HG03378 (cell line): ENCODE measurements at regions not wholly inside any gene's neighbourhood (a gene's known extent, or its start where the extent isn't known, plus 50 kb on each side); places are given as distances from the start of the nearest gene placed in this dataset.

Source experiments
- ATAC-seq: cut with Tn5 transposase; IDR thresholded peaks from one replicate; pipeline ENCODE4 v1.9.1; 2021; ENCODE audit warnings: mild to moderate bottlenecking, moderate library complexity; ENCODE audit not compliant: unreplicated experiment

- no peak for ATAC-seq
These were observed 54.0 kb upstream of the CDKN3 start for GRCh38 chr14:54342806-54343205.

GRCh38 chr14:54343272-54344121 lies 53.3 kb upstream of the CDKN3 start:
- no peak for ATAC-seq

- no peak for ATAC-seq
These were observed 52.4 kb upstream of the CDKN3 start for GRCh38 chr14:54344445-54344844.

GRCh38 chr14:54346257-54346656 lies 50.5 kb upstream of the CDKN3 start:
- no peak for ATAC-seq
